ENCODE measurements at regions not wholly inside any gene's neighbourhood (a gene's known extent, or its start where the extent isn't known, plus 50 kb on each side); places are given as distances from the start of the nearest gene placed in this dataset.
"Not testable (repeated sequence)": the region's sequence is repeated elsewhere in the genome, so short reads cannot be mapped to it uniquely, and the experiment has no call there.

DNA sequence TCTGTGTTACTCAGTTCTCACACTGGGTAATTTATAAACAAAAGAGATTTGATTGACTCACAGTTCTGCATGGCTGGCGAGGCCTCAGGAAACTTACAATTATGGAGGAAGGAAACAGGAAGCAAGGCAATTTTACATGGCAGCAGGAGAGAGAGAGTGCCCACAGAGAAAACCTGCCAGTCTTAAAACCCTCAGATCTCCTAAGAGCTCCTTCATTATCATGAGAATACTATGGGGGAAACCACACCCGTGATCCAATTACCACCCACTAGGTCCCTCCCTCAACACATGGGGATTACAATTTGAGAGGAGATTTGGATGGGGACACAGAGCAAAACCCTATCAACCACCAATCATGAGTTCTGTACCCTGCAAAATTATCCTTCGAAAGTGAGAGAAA lies 1180.8 kb downstream of the JRKL start:
- CTCF ChIA-PET, result no interaction called here
- Mint-ChIP-seq H3K4me3 (no peak overlapping the region), H3K27ac (no peak overlapping the region), H3K27me3 (no peaks in the 10 kb centered on the region), H3K9me3 (peaks cover 23% of the 10 kb centered on the region), H3K36me3 (ENCODE audit: low read depth) (no peaks in the 10 kb centered on the region), H3K4me1 (ENCODE audit: low read depth) (no peaks in the 10 kb centered on the region)
- intact Hi-C loops (cut with micrococcal nuclease), result no loop called here
- no peak for DNase-seq
- POLR2A ChIA-PET, result no interaction called here
- ATAC-seq, result no peak
- TF ChIP-seq, protein P1, sequence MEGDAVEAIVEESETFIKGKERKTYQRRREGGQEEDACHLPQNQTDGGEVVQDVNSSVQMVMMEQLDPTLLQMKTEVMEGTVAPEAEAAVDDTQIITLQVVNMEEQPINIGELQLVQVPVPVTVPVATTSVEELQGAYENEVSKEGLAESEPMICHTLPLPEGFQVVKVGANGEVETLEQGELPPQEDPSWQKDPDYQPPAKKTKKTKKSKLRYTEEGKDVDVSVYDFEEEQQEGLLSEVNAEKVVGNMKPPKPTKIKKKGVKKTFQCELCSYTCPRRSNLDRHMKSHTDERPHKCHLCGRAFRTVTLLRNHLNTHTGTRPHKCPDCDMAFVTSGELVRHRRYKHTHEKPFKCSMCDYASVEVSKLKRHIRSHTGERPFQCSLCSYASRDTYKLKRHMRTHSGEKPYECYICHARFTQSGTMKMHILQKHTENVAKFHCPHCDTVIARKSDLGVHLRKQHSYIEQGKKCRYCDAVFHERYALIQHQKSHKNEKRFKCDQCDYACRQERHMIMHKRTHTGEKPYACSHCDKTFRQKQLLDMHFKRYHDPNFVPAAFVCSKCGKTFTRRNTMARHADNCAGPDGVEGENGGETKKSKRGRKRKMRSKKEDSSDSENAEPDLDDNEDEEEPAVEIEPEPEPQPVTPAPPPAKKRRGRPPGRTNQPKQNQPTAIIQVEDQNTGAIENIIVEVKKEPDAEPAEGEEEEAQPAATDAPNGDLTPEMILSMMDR (IDR thresholded peaks at IDR 0.05), result no peak

DNA sequence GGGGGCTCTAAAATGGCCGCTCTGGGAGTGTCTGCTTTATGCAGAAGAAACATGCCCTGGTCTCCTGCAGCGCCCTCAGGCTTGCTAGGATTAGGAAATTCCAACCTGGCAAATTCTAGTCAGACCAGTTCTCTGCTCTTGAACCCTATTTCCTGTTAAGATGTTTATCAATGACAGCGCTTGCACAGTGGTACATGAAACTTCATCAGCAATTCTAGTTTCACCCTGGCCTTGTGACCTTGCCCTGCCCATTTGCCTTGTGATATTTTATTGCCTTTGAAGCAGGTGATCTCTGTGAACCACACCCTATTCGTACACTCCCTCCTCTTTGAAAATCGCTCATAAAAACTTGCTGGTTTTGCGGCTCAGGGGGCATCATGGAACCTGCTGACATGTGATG lies 1184.0 kb downstream of the JRKL start:
- H3K4me1 Mint-ChIP-seq (ENCODE audit: low read depth); H3K27ac Mint-ChIP-seq; H3K36me3 Mint-ChIP-seq (ENCODE audit: low read depth); DNase-seq; ATAC-seq; H3K27me3 Mint-ChIP-seq; CTCF ChIA-PET; POLR2A ChIA-PET; intact Hi-C loops (cut with micrococcal nuclease); H3K4me3 Mint-ChIP-seq: not testable (repeated sequence)
- H3K9me3 Mint-ChIP-seq, result peaks cover 14% of the 10 kb centered on the region

DNA sequence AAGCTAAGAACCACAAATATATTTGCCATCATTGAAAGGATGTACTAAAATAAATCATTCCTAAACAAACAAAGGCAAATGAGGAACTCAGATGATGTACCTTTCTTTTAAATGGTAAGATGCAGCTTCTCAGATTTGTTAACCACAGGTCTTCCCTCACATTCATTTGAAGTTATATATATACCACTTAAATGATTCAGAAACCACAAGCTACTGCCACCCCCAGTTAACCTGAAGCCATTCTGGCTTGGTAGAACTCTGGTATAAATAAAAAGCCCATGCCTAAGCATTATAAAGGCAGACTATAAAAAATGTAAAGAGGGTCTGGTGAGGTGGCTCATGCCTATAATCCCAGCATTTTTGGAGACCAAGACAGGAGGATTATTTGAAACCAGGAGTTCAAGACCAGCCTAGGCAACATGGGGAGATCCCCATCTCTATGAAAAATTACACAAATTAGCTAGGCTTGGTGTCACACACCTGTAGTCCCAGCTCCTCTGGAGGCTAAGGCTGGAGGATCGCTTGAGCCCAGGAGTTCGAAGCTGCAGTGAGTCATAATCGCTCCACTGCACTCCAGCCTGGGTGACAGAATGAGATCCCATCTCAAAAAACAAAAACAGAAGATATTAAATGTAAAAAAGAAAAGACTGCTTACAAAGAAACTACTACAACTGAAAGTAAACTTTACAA lies 1185.3 kb downstream of the JRKL start:
- DNase-seq (no peak), ATAC-seq (no peak)
- Mint-ChIP-seq H3K27me3 (no peaks in the 10 kb centered on the region), H3K9me3 (peaks cover 8% of the 10 kb centered on the region), H3K27ac (no peak overlapping the region), H3K4me1 (ENCODE audit: low read depth) (no peaks in the 10 kb centered on the region), H3K4me3 (no peak overlapping the region), H3K36me3 (ENCODE audit: low read depth) (no peaks in the 10 kb centered on the region)
- intact Hi-C loops (cut with micrococcal nuclease), result no loop called here
- ChIA-PET CTCF (no interaction called here), POLR2A (no interaction called here)
- TF ChIP-seq, protein P1 (IDR thresholded peaks at IDR 0.05), result no peak

DNA sequence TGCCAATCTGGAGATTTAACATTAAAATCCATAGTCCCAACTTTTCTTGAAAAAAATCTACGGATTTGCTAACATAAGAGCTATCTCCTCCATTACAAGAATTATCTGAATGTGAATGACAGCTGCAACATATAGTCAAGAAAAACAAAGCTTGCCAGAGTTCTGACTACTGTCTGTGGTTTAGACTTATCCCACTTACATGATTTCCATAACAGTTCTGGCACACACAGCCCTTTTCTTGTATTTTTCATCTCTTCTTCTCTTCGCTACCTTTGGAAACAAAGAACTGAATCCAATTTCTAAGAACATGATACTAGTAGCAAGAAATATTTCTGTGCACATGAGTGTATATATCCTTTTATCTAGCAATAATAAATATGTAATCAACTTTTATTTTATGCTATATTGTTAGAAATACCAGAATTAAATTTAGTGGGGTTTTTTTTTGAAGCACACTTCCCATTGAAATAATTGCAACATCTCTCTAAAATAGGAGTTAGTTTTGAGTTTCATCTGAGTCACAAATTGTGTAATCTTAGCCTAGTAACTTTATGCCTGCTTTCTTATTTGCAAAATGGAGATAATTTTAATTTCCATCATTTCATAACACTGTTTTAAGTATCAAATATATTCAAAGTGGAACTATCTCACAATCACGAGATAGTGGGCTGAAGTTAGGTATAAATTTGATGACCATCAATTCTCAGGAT lies 1217.6 kb downstream of the JRKL start:
- DNase-seq (no peak), ATAC-seq (no peak)
- Mint-ChIP-seq H3K36me3 (ENCODE audit: low read depth) (no peaks in the 10 kb centered on the region), H3K9me3 (peaks cover 14% of the 10 kb centered on the region), H3K27ac (no peak overlapping the region), H3K27me3 (no peaks in the 10 kb centered on the region), H3K4me1 (ENCODE audit: low read depth) (no peaks in the 10 kb centered on the region), H3K4me3 (no peak overlapping the region)
- TF ChIP-seq, protein P1 (IDR thresholded peaks at IDR 0.05), result no peak
- intact Hi-C loops (cut with micrococcal nuclease), result no loop called here
- CTCF ChIA-PET, result no interaction called here
- POLR2A ChIA-PET, result no interaction called here

DNA sequence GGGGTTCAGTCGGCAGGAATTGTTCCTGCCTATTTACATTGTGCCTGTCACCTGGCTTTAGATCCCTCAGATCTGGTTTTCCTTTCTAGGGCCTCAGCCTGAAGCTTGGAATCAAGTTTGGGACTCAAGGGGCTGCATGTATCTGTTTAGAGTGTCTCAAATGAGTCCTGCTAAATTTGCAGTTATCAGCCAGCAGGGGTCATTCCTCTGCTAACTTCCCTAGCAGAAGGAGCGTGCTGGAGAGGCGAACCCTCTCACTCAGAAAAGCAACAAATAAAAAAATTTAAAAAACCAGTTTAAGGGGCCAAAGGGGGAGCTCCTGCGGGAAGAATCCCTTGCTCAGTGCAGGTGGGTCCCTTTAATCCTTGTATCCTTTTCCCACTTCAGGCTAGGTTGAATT lies 1220.2 kb downstream of the JRKL start:
- Mint-ChIP-seq H3K27me3 (no peaks in the 10 kb centered on the region), H3K9me3 (peaks cover 12% of the 10 kb centered on the region), H3K4me3 (no peak overlapping the region), H3K27ac (no peak overlapping the region), H3K4me1 (ENCODE audit: low read depth) (no peaks in the 10 kb centered on the region), H3K36me3 (ENCODE audit: low read depth) (no peaks in the 10 kb centered on the region)
- no peak for DNase-seq
- TF ChIP-seq, protein P1 (IDR thresholded peaks at IDR 0.05), result no peak
- intact Hi-C loops (cut with micrococcal nuclease), result no loop called here
- POLR2A ChIA-PET, result no interaction called here
- CTCF ChIA-PET, result no interaction called here
- no peak for ATAC-seq
